CD14-positive monocyte (primary cell): ENCODE measurements at regions not wholly inside any gene's neighbourhood (a gene's known extent, or its start where the extent isn't known, plus 50 kb on each side); places are given as distances from the start of the nearest gene placed in this dataset.

Source experiments
- DNase-seq, 3 donors: peaks; one replicate each; pipeline ENCODE4 v3.0.0-alpha.2; 2011 to 2022
- H2AFZ ChIP-seq: 2 replicates; pipeline ENCODE4 v1.6.0; 2012; ENCODE audit warnings: mild to moderate bottlenecking, low read depth, low read length, inconsistent platforms; ENCODE audit not compliant: insufficient read depth, poor library complexity, severe bottlenecking
- H3K27ac ChIP-seq, 2 donors: 1 replicate in 1 of 2; 2 replicates in 1 of 2; pipeline ENCODE4 v1.5.1; 2012 to 2013; ENCODE audit warnings: low read length in 2 of 2, control low read depth in 1 of 2, inconsistent platforms in 1 of 2, low read depth in 1 of 2, mild to moderate bottlenecking in 1 of 2
- H3K27me3 ChIP-seq, 2 donors: one replicate each; pipeline versions ENCODE4 v1.6.0 to v1.6.1; 2011 to 2013; ENCODE audit warnings: low read length in 2 of 2; ENCODE audit not compliant: control insufficient read depth in 2 of 2, insufficient read depth in 2 of 2
- H3K36me3 ChIP-seq, 2 donors: replicated peaks in 1 of 2; 1 replicate in 1 of 2; 2 replicates in 1 of 2; pipeline versions ENCODE4 v1.5.1 to v1.6.1; 2012 to 2013; ENCODE audit warnings: low read length in 2 of 2, control low read depth in 1 of 2, inconsistent platforms in 1 of 2, mild to moderate bottlenecking in 1 of 2; ENCODE audit not compliant: insufficient read depth in 2 of 2, control insufficient read depth in 1 of 2
- H3K4me1 ChIP-seq, 2 donors: 1 replicate in 1 of 2; 2 replicates in 1 of 2; pipeline versions ENCODE4 v1.5.1 to v1.6.1; 2012 to 2013; ENCODE audit warnings: low read length in 2 of 2, control low read depth in 1 of 2, inconsistent platforms in 1 of 2, mild to moderate bottlenecking in 1 of 2, moderate library complexity in 1 of 2; ENCODE audit not compliant: insufficient read depth in 2 of 2, control insufficient read depth in 1 of 2
- H3K4me2 ChIP-seq: replicated peaks from 2 replicates; pipeline ENCODE3; 2012; ENCODE audit warnings: low read length, moderate library complexity, mild to moderate bottlenecking; ENCODE audit not compliant: poor library complexity, severe bottlenecking; ENCODE audit errors: extremely low read depth
- H3K4me3 ChIP-seq, 3 experiments: fragments of 200-600 bp in 1 of 3; sonication (generic) in 1 of 3; replicated peaks in 1 of 3; 1 replicate in 2 of 3; 2 replicates in 1 of 3; pipeline ENCODE4 v1.5.1; 2011 to 2013; ENCODE audit warnings: low read length in 3 of 3, mild to moderate bottlenecking in 3 of 3, control low read depth in 2 of 3, low read depth in 2 of 3, inconsistent platforms in 1 of 3, moderate library complexity in 1 of 3
- H3K79me2 ChIP-seq: 2 replicates; pipeline ENCODE4 v1.6.0; 2012; ENCODE audit warnings: mild to moderate bottlenecking, control low read depth, inconsistent platforms, low read length, moderate library complexity; ENCODE audit not compliant: insufficient read depth
- H3K9ac ChIP-seq: 2 replicates; pipeline ENCODE4 v1.6.0; 2017; ENCODE audit warnings: low read length, mild to moderate bottlenecking; ENCODE audit not compliant: insufficient read depth, poor library complexity, severe bottlenecking
- H3K9me3 ChIP-seq, 2 donors: replicated peaks in 1 of 2; 1 replicate in 1 of 2; 2 replicates in 1 of 2; pipeline versions ENCODE4 v1.5.1 to v1.6.1; 2012 to 2013; ENCODE audit warnings: low read length in 2 of 2, control low read depth in 1 of 2; ENCODE audit not compliant: control insufficient read depth in 1 of 2, insufficient read depth in 1 of 2
- H4K20me1 ChIP-seq: 2 replicates; pipeline ENCODE4 v1.6.0; 2012; ENCODE audit warnings: mild to moderate bottlenecking, low read length, control low read depth, moderate library complexity; ENCODE audit not compliant: insufficient read depth
- H3K27ac Mint-ChIP-seq, 7 donors: one replicate each; pipeline ENCODE4 v1.8.0; 2020; ENCODE audit warnings: mild to moderate bottlenecking in 7 of 7, mixed read lengths in 7 of 7, moderate library complexity in 6 of 7, inconsistent platforms in 2 of 7
- H3K27me3 Mint-ChIP-seq, 3 donors: one replicate each; pipeline ENCODE4 v1.8.0; 2021 to 2022; ENCODE audit warnings: low read depth in 3 of 3, mild to moderate bottlenecking in 3 of 3, mixed read lengths in 3 of 3, moderate library complexity in 3 of 3, inconsistent platforms in 1 of 3
- H3K36me3 Mint-ChIP-seq, 2 donors: one replicate each; pipeline ENCODE4 v1.8.0; 2020; ENCODE audit warnings: mixed read lengths in 2 of 2, inconsistent platforms in 1 of 2, mild to moderate bottlenecking in 1 of 2
- H3K4me1 Mint-ChIP-seq: one replicate; pipeline ENCODE4 v1.8.0; 2020; ENCODE audit warnings: mild to moderate bottlenecking, mixed read lengths
- H3K4me3 Mint-ChIP-seq, 2 donors: one replicate each; pipeline ENCODE4 v1.8.0; 2020; ENCODE audit warnings: mild to moderate bottlenecking in 2 of 2, mixed read lengths in 2 of 2, moderate library complexity in 1 of 2
- H3K9me3 Mint-ChIP-seq, 7 donors: one replicate each; pipeline ENCODE4 v1.8.0; 2020 to 2022; ENCODE audit warnings: mixed read lengths in 7 of 7, mild to moderate bottlenecking in 6 of 7, moderate library complexity in 6 of 7, inconsistent platforms in 2 of 7
- WGBS: methylation state at CpG from one replicate; pipeline ENCODE4 v1.1.5; 2013; ENCODE audit warnings: missing lambda C conversion rate; ENCODE audit not compliant: insufficient coverage; 5-methylcytosine and 5-hydroxymethylcytosine counted together
- intact Hi-C, 2 donors: fragments of 100-400 bp; cut with micrococcal nuclease; formaldehyde crosslinking; loops; one replicate each; pipeline versions ENCODE4 v1.15.0 to v1.15.1; 2023
- TF ChIP-seq, protein P1 (sequence below): fragments of 200-600 bp; IDR thresholded peaks from one replicate; pipeline ENCODE4 v1.8.0; 2022; ENCODE audit warnings: antibody characterized with exemption, mild to moderate bottlenecking

- 90% methylated on average over 1 of the region's 5 CpGs for WGBS
- Histone ChIP-seq H3K4me2 (no peak overlapping the region), H3K27me3 (peaks cover 0 to 18% of the 10 kb centered on the region in 2 donors), H2AFZ (no peak overlapping the region), H3K36me3 (no peaks in the 10 kb centered on the region), H3K27ac (no peak overlapping the region), H3K4me3 (no peak overlapping the region), H3K9me3 (no peaks in the 10 kb centered on the region), H3K4me1 (peaks cover 0 to 4% of the 10 kb centered on the region in 2 donors), H4K20me1 (no peaks in the 10 kb centered on the region), H3K79me2 (no peaks in the 10 kb centered on the region), H3K9ac (no peak overlapping the region)
- Mint-ChIP-seq H3K27ac (no peak overlapping the region), H3K36me3 (no peaks in the 10 kb centered on the region), H3K9me3 (peaks cover 0 to 7% (median 0%) of the 10 kb centered on the region in 7 donors), H3K4me1 (peaks cover 9% of the 10 kb centered on the region), H3K4me3 (no peak overlapping the region), H3K27me3 (peaks cover 23 to 35% (median 25%) of the 10 kb centered on the region in 3 donors)
- intact Hi-C loops, result no loop called here
- no peak for DNase-seq
- TF ChIP-seq, protein P1, sequence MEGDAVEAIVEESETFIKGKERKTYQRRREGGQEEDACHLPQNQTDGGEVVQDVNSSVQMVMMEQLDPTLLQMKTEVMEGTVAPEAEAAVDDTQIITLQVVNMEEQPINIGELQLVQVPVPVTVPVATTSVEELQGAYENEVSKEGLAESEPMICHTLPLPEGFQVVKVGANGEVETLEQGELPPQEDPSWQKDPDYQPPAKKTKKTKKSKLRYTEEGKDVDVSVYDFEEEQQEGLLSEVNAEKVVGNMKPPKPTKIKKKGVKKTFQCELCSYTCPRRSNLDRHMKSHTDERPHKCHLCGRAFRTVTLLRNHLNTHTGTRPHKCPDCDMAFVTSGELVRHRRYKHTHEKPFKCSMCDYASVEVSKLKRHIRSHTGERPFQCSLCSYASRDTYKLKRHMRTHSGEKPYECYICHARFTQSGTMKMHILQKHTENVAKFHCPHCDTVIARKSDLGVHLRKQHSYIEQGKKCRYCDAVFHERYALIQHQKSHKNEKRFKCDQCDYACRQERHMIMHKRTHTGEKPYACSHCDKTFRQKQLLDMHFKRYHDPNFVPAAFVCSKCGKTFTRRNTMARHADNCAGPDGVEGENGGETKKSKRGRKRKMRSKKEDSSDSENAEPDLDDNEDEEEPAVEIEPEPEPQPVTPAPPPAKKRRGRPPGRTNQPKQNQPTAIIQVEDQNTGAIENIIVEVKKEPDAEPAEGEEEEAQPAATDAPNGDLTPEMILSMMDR, result no peak
Measured at GRCh38 chr10:78405231-78405630, 371.6 kb downstream of the RPS24 start.

GRCh38 chr10:78405736-78406135 is 372.1 kb downstream of the RPS24 start:
- Mint-ChIP-seq H3K4me3 (no peak overlapping the region), H3K27me3 (peaks cover 23 to 35% (median 25%) of the 10 kb centered on the region in 3 donors), H3K9me3 (peaks cover 0 to 7% (median 0%) of the 10 kb centered on the region in 7 donors), H3K36me3 (no peaks in the 10 kb centered on the region), H3K4me1 (peaks cover 9% of the 10 kb centered on the region), H3K27ac (no peak overlapping the region)
- Histone ChIP-seq H4K20me1 (no peaks in the 10 kb centered on the region), H2AFZ (no peak overlapping the region), H3K36me3 (no peaks in the 10 kb centered on the region), H3K4me3 (no peak overlapping the region), H3K79me2 (no peaks in the 10 kb centered on the region), H3K9ac (no peak overlapping the region), H3K4me1 (peaks cover 0 to 4% of the 10 kb centered on the region in 2 donors), H3K27ac (no peak overlapping the region), H3K4me2 (no peak overlapping the region), H3K9me3 (no peaks in the 10 kb centered on the region), H3K27me3 (peaks cover 0 to 18% of the 10 kb centered on the region in 2 donors)
- intact Hi-C loops, result no loop called here
- DNase-seq, result no peak
- WGBS, result 95% methylated on average over 6 of the region's 6 CpGs
- TF ChIP-seq, protein P1, result no peak
